Stimulated activated CD8-positive, alpha-beta memory T cell treated with anti-CD3 and anti-CD28 coated beads, Interleukin-15, amount 100 ng/mL, for 48 hours (primary cell): ENCODE measurements at regions not wholly inside any gene's neighbourhood (a gene's known extent, or its start where the extent isn't known, plus 50 kb on each side); places are given as distances from the start of the nearest gene placed in this dataset.

ENCODE experiments used
- DNase-seq, 2 donors: peaks; one replicate each; pipeline ENCODE4 v3.0.0-alpha.2; 2020; ENCODE audit warnings: low read depth in 2 of 2

DNA sequence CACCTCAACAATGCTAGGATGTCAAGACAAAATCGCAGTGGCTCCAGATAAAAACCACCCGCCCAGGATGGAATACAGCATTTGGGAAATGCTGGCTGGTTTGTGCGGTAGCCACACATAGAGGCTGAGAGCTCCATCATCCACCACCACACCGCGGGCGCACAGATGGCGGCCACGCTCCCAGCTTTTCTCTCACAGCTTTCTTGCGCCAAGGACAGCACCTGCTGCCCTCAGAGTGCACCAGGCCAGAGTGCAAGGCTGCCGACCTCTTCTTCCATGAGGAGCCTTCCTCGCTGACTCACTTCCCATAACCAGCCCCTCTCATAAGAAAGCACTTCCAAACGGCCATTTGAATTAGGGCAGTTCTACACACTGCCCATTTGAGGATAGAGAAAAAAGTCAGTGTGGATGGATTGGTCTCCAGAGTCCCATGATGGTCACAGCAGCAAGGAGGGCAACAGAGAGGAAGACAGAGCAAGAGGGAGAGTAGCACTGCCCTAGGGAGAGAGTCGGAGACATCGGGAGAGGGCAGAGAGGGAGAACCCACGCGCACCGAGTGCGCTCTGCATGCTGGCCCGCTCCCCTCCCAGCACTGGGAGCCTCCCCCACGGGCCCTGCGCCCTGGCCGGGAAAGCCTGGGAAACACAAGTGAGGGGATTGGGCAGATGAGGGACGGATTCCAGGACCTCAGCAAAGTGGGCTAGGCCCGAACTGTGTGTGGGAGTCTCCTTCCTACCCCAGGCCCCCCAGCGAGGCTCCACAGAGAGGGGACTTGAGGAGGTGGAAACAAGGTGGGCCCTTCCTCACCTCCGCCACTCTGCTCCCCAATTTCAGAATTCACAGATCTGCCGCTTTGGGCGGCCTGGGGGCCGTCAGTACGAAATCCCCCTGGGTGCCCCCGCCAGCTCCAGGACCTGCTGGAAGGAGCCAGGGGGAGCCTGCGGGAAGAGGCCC is 156.9 kb downstream of the USP12 start:
- DNase-seq = no peak

DNA sequence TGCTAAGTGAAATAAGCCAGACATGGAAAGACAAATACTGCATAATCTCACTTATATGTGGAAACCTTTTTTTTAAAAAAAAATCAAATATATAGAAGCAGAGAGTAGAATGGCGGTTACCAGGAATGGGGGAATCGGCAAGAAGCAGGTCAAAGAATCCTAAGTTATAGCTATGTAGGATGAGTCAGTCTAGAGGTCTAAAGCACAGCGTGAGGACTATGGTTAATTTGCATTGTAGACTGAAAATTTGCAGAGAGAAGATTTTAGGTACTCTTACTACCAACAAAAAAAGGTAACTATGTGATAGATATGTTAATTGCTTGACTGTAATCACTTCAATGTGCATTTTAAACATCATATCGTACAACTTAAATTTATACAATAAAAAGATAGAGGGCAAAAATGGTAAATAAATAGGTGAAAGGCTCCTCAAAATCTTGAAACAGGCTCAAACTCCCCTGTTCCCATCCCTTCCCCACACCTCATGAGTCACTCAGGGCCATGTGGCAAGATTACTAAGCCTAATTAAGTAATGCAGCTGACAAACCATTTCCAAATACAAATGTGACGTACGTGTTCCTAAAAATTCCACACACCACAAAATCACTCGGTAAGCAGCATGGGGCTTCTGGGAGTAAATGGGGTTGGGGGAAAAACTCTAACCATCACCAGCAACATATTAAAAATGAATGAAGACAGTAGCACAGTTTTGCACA is 159.0 kb downstream of the USP12 start:
- no peak for DNase-seq

DNA sequence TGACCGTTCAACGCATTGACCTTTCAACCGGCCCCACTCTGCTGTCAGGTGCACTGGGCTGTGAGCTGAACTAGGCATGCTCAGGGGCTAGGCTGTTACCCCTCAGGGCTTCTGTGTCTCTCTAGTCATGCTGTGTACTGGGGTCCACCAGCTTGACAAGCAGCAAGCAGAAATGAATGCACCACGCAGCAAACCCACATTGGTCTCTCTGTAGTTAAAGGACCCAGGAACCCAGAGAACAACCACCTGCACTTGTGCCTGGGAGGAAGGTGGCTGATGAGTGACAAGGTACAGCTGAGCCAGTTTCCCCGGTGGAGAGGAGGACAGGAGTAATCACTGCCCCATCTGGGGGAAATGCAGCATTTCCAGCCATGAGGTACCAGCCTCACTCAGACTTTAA is 159.9 kb downstream of the USP12 start:
- no peak for DNase-seq

DNA sequence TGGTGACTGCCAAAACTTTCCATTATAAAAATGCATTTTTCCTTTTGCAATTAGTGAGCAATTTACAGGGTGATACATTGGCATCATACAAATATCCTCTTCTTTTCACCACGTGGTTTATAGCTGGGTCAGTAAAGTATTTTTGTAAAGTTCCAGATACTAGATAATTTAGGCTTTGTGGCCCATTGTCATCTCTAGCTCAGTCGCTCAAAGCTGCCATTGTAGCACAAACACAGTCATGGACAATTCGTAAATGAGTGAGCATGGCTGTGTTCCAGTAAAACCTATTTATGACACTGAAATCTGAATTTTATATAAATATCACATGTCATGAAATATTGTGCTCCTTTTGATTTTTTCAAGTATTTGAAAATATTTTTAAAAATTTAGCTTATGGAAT is 162.9 kb downstream of the USP12 start:
- DNase-seq = no peak

DNA sequence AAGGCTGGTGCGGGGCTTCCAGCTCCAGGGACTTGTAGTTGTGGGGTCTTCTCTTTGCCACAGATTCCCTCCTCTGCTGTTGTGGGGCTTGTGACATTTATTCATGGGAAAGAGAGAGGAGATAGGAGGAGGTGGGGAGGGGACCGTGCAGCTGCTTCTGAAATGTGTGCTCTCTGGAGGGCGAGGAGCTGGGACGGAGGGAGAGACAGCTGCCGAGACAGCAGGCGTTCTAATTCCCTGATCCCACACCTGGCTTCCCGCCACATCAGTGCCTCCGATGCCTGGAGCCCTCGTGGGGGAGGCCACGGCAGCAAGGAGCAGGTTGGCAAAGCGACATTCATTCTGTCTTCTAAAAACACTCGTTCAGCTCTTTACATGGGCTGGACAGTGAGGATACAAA is 164.4 kb downstream of the USP12 start:
- no peak for DNase-seq

DNA sequence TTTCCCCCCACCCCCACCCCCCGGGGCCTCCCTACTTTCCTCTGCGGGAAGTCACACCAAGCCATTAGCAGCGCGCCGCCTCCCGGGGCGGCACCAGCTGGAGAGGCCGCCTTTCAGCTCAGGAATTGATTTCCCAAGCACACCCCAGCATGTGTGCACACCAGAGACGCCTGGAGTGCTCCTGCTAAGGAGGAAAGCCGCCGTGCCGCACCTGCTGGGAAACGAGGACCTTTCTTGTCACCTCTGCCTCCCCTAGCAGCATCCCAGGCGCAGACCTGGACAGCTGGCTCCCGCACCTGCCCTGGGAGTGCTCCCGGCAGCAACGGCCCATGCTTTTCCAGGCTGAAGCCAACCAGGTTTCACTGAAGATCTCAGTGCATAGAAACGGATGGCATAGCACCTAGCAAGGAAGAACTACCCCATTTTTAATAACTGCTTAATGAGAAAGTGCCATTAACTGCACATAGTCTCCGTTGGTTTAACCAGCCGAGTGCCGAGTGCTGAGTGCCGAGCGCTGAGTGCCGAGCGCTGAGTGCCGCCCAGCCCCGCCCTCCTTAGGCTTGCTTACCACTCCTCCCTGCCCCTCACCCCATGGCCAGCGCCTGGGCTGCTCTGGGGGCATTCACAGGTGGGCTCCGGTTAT is 165.0 kb downstream of the USP12 start:
- no peak for DNase-seq

DNA sequence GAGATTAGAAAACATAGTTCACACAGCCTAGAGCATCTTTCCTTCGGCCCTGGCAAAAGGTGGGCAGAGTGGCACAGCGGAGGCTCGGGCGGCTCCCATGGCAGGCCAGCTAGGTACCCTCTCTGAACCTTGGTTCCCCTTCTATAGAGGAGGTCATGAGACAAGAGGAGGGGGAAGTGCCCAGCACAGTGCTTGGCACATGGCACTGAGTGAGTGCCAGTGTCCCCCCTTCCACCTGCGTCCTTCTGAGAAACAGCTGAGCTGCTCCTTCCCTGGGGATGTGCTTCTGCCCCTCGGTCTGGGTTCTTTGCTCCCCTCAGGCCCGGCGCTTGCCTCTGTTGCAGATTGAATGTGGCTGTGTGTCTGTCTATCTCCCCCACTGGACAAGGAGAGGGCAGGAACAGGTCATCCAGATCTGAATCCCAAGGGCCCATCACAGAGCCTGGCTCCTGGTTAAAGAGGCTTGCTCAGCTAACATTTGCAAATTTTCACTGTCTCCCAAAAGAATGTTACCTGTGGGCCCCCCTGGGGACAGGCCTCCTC is 165.6 kb downstream of the USP12 start:
- DNase-seq = no peak

DNA sequence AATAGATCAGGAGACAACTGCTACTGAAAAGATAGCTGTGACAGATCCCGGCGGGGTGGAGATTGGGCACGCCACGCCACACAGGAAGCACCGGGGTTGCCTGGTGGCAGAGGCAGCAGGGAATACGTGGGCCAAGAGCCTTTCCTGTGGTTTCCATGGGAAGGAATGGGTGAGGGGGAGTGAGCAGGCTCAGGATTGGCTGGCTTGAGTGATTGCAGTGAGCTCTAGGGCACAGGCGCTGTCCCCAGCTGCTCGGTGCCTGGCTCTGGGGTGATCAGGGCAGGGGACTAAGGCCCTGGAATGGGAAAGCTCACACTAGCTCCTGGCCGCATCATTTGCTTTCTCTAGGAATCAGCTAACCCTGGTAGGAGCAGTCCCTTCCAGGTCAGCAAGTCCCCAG is 166.1 kb downstream of the USP12 start:
- no peak for DNase-seq

DNA sequence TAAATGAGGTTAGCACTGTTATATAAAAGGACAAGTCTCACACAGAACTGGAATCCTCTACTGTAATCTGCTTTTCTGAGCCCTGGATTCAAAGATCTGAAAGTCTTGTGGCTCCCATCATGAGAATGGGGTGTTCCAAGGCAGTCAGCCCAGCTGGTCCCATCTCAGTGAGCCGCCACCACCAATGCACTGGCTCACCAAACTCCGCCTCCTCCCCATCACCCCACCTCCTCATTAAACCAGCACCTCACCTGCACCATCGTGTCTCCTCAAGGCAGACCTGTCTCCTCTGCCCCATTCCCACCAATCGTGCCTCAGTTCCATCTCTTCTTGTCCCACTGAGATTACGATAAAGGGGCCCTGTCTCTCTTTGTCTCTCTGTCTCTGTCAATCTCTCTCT is 166.7 kb downstream of the USP12 start:
- DNase-seq = no peak

DNA sequence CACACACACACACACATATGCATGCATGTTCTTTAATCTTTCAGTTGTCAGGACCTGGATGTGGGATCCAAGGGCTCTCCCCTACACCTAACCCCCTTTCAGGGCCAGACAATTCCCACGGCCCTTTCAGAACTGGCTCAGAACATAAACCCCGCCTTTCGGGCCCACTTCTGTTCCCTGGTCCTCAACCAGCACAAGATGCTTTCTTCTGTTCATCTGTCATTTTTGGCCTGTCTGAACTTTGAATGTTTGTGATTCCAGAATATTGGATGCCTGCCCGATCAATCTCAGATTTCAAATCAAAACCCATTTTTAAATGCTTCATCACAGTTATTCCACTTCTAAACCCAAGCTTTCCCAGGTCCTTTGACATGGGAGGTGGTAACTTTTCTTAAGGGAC is 167.3 kb downstream of the USP12 start:
- DNase-seq = no peak

DNA sequence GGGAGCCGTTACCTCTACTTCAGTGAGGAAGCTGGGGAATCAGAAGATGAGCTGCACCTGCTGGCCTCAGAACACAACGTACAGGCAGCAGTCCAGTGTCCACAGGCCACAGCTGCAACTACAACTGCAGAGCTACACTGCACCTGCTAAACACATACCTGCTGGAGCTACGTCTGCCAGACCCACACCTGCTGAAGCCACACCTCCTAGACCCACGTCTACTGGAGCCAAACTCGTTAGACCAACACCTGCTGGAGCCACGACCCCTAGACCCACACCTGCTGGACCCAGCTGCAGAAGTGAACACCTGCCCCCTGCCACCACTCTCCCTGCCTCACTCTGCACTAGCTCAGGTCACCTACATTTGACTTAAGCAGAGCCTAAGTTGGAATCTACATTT is 169.9 kb downstream of the USP12 start:
- DNase-seq = no peak

DNA sequence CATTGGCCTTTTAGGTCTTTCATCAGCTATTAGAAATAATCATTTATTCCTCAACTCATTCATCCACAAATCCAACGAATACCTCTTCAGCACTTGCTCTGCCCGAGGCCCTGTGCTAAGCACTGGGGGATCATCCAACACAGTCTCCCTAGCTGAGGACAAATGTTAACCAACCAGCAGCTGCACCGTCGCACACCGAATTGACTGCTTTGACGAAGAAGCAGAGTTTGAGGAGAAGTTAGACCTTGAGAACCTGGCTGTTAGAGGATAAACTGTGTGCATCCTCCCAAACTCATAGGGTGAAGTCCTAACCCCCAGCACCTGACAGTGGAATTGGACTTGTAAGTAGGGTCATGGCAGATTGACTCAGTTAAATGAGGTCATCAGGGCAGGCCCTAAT is 170.9 kb downstream of the USP12 start:
- DNase-seq = no peak

DNA sequence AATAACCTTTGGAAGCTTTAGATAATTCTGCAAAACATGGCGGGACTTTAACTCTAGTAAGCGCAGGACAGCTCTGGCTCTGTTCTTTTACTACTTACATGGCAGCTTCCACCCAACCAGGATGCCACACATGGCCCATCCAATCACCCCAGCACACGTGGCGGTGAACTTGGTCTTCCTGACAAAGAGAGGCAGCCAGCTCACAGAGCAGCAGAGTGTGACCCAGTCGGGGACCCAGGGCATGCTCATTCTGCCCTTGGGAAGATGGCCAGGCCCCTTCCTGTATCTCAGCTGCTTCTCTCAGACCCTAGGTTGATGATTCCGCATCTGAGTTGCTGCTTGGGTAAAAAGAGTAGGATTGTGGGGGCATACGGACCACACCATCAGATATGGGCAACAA is 172.1 kb downstream of the USP12 start:
- DNase-seq = no peak

DNA sequence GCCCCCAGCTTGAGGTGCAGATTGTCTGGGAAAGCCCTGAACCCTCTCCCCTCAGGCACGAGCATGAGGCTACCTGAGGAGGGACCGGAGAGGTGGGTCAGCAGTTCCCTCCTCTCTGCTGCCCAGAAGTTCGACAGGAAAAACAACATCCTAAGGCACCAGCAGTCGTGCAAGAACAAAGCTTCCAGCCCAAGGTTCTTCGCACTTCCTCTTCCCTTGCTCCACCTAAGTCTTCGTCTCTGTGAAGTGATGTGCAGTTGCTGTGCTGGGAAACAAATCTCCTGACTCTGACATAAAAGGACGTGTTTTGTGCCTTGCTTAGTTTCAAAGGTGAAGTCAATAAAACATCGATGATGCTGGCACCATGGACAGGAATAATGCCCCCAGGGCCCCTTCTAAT is 173.3 kb downstream of the USP12 start:
- DNase-seq = no peak

DNA sequence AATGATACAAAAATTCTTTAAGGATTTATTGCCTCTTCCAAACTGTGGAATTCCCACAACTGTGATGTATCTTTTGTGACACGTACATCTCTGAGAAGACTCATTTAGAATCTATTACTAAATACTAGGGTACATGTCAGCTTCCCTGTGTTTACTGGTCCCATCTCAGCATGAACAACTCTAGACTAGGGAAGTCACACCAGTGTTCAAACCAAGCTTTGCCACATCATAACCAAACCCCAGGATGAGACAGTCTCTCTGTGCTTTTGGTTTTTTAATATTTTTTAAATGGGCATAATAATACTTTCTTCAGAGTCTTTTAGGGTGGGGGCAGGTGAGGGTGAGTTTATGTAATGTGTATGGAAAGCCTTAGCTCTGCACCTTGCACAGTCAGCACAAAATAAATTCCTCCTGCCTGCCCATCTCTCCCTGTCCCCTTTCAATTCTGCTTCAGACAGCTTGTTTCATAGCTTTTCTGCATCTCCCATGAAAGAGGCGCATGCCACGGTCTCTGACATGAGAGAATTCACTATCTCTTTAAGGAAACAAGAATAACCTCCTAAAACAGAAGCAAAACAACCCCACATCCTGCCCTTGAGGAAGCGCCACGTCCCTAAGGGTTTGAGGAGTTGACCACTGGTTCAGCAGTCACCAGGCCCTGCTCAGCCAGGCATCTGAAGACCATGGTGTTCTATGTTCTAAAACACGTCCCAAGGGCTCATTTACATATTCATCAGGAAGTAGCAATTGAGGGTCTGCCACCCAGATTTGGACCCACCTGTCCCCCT is 174.5 kb downstream of the USP12 start:
- no peak for DNase-seq

DNA sequence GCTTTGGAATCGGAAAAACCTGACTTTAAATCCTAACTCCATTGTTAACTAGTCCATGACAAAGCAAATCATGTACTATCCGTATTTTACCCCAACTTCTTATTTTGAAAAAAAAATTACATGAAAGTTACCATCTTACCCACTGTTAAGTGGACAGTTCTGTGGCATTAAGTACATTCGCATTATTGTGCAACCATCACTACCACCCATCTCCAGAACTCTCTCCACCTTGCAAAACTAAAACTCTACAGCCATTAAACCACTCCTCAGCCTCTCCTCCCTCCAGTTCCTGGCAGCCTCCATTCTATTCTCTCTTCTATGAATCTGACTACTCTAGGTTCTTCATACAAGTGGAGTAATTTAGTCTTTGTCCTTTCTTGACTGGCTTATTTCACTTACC is 176.5 kb downstream of the USP12 start:
- DNase-seq = no peak

DNA sequence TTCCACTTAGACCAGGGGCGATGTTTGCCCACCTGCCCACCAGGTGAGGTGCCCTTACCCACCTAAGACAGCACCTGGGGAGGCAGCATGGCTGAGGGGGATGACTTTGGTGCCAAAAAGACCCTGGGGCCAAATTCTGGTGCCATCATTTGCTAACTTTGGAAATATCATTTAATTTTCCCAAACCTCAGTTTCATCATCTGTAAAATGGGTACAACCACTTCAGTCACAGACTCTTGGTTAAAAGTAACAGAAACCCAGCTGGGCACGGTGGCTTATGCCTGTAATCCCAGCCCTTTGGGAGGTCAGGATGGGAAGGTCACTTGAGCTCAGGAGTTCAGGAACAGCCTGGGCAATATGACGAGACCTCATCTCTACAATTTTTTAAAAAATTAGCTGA is 177.8 kb downstream of the USP12 start:
- no peak for DNase-seq

DNA sequence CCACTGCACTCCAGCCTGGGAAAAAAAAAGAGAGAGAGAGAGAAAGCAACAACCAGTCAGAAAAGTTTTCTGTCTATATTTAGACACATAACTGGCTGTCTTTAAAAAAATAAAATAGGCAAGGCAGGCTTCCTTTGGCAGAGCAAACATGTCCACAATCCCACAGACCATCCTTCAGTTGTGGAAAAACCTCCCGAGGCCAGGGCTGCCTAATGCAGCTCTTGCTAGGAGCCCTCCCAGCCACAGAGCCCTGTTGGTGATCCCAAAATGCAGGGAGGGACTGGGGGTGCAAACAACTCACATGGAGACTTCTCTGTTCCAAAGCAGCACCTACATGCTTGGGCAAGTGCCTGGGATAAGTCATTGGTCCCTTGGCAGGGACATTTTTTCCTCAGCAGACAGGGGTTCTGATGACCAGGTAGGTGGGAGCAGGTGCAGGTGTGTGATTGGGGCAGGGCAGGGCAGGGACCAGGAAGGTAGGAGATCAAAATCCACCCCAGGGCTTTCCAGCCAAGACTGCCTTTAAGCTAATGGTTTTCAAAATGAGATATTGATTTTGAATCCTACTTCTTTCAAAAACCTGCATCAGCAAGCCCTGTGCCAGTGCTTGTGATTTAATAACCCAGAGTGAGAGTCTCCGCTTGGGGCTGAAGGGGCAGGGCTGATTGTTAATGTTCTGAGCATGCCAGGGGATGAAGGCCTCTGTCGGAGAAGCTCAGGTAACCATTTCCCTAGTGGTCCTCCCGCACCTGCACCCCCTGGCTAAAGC is 178.5 kb downstream of the USP12 start:
- no peak for DNase-seq

DNA sequence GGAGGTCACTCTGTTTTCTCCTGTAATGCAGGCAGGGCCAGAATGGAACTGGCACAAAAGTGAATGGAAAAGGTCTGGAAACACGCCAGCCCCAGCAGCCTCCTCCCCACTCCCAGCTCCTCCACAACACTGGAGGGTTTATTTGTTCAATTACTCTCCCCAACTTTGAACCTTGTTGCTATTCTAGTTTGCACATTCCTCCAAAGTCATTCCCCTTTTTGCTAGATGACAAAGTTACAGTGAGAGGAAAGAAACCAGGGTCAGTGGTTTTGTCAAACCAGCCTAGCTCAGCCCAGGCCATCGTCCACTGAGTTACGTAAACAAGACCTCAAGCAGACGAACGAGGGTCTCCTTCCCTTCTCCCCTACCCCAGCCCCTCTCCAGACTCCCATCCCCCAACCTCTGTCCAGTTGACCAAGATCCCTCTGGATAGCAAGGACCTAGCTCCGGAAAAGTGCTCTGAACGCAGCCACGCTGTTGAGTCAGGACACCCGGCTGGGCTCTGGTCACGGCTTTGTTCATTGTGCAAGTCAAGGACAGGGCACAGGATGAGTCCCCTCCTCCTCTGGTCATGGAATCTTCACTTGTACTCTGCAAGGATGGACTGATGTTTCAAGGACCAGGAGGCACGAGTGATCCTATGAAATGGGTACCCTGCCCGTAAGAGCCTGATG is 180.0 kb downstream of the USP12 start:
- DNase-seq = no peak

DNA sequence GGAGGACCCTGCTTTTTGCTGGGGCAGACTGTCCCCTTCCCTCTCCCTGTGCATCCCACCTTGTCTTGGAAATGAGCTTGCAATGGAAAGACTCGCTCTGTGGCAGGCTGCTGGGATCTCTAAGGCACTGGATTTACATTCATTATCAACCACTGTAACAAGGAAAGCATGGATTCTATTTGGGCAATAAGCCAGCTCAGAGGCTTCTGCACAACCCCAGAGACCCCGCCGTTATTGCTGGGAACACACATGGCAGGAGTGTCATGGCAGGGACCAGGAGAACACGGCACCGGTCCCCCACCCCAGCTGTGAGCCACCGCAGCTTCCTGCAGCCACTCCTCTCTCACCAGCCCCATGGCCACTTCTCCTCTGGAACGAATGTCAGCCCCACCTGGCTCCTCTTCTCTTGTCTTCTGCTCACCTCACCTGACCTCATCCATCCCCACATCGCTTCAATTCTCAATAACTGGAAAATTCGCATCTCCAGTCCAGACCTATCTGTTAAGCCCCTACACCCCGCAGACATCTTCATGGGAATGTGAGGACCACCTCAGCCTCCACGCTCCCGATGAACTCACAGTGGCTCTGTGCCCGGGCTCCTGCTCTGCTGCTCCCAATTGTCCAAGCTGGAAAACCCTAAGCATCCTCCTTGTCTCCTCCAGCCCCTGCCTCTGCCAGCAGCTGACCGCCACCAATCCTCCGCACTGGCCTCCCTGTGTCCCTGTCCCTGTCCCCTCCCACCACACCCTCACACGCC is 181.5 kb downstream of the USP12 start:
- DNase-seq = no peak
